GM19238 (cell line): ENCODE measurements at regions not wholly inside any gene's neighbourhood (a gene's known extent, or its start where the extent isn't known, plus 50 kb on each side); places are given as distances from the start of the nearest gene placed in this dataset.
"Not testable (repeated sequence)": the region's sequence is repeated elsewhere in the genome, so short reads cannot be mapped to it uniquely, and the experiment has no call there.

Experiments used
- DNase-seq: peaks from one replicate; pipeline ENCODE4 v3.0.0; 2011; ENCODE audit warnings: low spot score; ENCODE audit not compliant: insufficient read length

DNA sequence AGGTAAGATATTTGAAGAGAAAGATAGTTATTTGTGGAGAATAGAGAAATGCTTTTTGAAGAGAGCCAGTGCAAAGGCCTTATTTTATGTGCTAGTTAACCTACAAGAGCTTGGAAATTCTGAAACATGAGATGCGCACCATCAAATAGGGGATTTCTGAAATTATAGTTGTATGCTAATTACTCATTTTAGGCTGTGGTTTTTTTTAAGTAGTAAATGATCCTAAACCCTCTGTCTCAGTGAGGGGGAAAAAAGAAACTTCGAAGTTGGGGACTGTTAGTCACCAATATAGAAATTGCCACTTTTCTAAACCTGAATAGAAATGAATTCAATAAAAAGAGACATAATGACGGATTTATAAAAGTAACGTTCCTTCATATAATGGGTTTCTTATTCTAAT, 119.3 kb upstream of the MDFIC start:
- DNase-seq: no peak

DNA sequence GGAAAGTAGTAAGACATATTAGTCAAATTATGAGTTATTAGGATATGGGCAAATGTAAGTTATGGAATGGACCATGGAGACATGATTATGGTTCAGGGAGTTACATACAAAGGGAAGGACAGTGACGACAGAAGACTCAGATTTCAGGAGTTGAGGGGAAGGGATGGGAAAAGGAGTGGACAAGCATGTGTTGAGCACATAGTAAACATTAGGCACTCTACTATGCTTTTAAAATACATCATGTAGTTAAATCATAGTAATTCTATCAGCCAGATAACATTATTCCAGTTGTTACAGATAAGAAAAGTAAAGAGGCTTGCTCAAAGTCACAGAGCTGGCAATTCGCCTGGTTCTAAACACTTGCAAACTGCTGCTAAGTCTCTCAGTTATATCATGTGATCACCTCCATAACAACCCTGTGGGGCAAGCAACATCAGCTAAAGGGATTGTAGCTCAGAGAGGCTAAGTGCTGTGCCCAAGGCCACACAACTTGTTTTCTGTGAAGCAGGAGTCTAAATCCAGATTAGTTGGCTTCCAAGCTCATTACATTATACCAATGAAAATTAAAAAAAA, 115.2 kb upstream of the MDFIC start:
- DNase-seq: no peak

DNA sequence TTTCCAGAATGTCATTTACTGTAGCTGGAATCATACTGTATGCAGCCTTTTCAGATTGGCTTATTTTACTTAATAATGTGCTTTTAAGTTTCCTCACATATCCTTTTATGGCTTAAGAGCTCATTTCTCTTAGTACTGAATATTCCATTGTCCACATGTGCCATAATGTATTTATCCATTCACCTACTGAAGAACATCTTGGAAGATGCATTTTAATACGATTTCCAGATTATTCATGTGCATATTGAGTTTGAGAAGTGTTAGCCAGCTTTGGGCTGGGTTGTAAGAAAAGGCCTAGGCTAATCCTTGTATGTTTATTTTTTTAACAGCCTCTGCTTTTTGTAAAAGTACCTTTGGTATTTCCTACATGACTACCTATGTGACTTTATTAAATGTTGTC, 109.3 kb upstream of the MDFIC start:
- DNase-seq: no peak

DNA sequence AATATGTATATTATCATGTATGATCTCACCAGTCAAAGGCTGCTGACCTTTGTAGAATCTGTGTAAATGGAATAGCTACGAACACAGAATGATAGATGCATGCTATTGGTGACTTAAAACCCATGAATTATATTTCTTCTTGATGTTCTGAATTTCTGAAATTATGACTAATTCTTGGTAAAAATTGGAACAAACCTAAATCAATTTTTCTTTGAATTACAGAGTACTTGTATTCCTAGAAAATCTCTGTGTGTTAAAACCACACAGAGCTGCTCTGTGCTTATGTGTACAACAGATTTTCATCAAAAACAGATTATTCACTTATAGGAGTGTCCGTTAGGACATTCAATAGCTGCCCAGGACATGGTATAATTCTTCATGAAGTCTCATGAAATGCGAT, 108.3 kb upstream of the MDFIC start:
- DNase-seq: no peak

DNA sequence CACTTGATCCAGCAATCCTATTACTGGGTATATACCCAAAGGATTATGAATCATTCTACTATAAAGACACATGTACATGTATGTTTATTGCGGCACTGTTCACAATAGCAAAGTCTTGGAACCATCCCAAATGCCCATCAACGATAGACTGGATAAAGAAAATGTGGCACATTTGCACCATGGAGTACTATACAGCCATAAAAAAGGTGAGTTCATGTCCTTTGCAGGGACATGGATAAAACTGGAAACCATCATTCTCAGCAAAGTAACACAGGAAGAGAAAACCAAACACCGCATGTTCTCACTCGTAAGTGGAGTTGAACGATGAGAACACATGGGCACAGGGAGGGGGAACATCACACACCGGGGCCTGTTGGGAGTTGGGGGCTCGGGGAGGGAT, 104.9 kb upstream of the MDFIC start:
- not testable (repeated sequence) for DNase-seq

DNA sequence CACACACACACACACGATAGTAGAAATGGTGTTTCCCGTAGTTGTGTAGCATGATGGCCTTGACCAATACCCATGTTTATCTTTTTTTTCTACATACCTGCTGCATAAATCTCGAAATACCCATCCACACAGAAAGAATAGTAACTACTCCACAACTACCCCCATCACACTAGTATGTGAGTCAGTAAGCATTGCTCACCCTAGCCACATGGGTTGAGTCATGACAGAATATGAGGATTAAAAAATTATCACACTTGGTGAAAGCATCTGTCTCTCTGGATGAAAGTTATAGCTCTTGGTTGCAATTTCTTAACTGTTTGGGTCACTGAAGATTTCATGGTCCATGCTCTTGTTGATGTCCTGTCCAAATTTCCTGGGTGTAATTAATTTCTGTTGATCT, 103.4 kb upstream of the MDFIC start:
- no peak for DNase-seq

DNA sequence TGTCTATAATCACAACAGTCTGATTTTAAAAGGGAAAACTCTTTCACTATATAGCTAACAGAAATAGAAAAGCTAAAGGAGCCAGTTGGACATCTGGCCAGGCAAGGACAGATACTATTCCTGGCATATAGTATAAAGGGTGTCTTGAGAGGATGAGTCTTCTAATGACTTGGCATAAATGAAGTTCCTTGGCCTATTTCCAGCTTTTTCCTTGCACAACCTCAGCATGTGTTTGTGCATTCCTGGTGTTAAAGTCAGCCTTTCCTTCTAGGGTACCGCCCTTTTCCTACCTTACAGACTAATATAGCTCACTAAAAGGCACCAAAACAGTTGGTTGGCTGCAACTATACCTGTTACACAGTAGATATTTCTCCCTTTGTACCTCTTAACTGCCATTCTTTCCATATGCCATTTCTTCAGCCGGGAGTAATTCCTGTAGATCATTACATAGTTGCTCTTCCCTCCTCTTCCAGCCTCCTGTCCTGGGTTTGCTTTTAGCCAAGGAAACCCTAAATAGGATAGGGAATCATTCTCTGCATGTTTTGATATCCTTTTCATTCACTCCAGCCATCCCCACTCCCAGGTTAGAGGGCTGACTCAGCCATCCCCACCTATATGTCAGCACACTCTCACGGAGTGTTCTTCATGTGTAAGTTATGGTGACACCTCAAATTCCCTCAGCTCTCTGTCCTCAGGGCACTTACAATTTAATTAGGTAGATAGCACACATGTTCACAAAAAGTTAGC, 102.1 kb upstream of the MDFIC start:
- no peak for DNase-seq

DNA sequence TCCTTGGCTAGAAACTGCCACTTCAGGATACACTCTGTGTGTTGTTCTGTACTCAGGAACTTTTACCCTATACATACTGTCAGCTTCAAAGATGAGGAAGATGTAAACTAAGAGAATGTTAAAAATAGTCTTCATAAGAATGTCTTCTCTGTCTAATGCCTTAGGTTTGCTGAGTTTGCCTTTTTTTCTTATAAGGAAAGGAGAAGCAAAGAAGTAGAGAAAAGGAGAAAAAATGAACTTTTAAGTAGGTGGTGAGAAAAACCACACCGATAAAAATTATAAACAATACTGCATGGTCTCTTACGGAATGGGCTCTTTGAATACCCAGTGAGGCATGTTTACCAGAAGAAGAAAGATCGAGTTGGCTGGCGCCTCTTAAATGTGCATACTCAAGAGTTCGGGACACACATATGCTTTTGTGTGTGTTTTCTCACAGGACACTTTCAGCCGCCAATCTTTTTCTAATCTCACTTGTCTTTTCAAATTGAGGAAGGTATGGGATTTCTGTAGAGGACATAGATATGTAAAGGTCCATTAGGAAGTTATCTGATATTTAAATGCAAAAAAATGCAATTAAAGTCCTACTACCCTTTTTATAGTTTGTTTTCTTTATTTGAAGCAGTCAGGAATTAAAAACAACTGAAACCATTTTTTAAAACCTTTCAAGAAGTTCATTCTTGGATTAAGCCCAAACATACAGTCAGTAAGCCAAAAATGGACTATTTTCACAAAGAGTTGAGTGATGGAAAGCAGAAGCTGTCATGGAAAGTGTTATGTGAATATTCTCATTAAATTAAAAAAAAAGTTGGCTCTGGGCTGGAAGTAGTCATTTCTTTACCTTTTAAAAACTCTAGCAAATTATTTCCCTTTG, 100.6 kb upstream of the MDFIC start:
- no peak for DNase-seq

DNA sequence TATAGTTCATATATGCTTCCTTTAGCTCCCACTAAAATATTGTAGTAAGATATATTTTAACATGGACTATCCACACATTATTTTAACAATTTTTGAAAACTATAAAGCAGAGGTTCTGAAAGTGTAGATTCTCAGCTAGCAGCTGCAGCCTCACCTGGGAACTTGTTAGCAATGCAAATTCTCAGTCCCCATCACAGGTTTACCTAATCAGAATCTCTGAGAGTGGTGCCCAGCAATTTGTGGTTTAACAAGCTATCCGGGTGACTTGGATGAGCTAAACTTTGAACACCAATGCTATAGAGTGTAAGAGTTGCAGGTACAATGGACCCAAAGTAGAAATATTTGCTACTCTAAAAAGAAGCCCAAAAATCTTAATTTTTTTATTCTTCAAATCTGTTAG, 99.8 kb upstream of the MDFIC start:
- no peak for DNase-seq

DNA sequence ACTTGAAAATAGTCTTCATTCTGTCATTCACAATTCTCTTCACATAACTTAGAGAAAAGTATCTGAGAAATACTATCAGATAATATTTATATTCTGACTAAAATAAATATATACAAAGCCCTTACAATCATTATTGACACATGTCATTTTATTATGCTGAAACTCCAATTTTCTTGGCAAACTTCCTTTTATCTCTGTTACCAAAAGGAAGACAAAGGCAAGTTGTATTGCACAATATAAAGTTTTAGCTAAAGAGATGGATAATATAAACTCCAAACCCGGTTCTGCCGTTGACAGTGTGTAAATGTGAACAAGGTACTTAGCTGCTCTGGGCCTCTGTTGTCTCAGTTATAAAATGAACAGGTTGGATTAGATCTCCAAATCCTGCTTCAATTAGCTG, 99.0 kb upstream of the MDFIC start:
- no peak for DNase-seq

DNA sequence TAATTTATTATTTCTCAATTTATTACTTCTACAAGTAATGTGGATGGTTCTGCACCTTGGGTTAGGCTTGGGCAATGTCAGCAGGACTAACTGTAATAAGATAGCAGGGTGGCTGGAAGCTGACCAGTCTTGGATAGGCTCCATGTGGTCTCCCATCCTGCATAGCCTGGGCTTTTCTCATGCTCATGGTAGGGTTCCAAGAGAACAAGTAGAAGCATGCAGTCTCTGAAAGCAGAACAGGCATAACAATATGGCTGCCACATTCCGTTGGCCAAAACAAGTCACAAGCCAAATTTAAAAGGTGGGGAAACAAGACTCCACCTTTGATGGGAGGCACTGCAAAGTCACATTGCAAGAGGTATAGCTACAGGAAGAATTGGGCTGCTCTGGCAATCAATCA, 98.6 kb upstream of the MDFIC start:
- no peak for DNase-seq

DNA sequence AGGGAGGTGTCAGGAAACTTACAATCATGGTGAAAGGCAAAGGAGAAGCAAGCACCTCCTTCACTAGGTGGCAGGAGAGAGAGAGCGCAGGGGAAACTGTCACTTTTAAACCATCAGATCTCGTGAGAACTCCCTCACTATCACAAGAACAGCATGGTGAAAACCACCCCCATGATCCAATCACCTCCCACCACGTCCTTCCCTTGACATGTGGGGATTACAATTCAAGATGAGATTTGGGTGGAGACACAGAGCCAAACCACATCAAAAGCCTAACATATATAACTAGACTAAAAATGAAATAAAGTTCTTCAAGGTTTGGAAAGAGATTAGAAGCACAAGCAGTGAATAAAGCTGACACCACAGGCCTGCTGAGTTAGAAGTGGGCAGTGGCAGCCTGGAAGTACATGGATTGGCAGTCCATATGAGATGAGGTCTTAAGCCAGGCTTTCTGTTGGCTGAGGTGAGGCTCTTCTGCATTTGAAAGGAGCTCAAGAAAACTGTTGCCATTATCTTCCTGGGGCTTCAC, 96.4 kb upstream of the MDFIC start:
- no peak for DNase-seq

DNA sequence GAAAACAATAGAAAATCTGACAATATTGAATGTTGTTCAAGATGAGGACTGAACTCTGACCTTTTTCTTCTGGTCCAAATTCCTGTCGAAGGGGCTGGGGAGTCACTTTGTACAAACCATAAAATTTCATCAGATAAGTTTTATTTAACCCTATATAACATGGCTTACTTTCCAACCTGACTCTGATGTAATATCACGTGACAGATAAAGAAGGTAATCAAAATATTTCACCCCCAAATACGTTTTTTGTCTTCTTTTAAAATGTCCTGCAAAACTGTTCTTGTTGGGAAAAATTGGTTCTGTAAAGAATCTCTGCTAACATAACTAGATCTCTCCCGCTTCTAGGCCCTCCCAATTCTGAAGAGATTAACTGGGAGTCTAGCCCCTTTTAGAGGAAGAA, 90.9 kb upstream of the MDFIC start:
- DNase-seq: no peak

DNA sequence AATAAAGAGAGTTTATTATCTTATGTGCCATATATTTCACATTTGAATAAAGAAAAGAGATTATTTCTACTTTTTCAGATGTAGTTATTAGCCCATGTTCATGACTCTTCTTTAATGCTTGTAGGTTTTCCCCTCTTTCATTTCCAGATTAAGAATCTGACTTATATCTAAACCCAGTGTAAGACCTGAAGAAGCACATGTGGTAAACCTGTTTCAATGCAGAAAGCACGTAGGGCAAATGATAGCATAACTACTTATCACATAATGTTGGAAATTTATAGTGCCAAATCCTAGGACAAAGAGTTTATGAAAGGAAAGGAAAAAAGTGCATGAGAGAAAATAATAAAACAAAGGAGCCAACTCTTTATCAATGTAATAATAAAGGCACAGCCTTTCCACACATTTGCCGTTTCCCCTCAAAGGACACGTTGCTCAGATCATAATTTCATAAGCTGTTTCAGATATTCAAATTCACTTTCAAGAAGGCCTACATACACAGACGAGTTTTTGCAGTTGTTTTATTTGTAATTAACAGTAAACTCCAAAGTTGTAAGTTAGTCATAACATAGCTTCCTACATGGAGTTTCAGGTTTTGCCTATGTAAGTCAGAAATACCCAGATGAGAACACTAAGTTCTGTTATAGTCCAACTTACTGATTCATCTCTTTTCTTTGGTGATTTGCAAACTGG, 88.8 kb upstream of the MDFIC start:
- peak; percentile 5 for DNase-seq

DNA sequence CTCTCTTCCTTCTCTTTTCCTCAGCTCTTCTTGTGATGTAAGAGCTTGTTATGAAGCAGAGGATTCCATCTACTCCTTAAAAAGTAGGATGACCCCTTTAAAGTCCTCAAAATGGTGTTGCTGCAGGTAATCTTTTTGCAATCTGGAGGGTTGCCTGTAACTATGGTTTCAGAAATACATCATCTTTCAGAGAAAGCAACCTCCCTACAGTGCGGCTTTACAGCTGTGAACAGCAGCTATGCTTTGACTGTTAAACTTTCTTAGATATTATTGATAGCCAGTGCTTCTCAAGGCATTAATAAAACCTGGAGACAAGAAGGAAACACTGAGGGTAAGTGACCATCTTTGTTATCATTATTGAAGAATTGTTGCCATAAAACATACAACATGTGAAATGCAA, 86.6 kb upstream of the MDFIC start:
- DNase-seq: no peak

DNA sequence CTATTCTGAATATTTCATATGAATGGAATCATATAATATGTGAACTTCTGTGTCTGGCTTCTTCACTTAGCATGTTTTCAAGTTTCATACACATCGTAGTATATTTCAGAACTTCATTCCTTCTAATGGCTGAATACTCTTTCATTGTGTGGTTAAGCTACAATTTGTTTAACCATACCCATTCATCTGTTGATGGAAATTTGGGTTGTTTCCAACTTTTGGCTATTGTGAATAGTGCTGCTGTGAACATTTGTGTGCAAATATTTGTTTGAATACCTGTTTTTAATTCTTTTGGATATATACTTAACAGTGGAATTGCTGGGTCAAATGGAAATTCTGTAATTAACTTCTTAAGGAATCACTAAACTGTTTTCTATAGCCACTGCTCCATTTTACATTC, 86.0 kb upstream of the MDFIC start:
- DNase-seq: no peak

DNA sequence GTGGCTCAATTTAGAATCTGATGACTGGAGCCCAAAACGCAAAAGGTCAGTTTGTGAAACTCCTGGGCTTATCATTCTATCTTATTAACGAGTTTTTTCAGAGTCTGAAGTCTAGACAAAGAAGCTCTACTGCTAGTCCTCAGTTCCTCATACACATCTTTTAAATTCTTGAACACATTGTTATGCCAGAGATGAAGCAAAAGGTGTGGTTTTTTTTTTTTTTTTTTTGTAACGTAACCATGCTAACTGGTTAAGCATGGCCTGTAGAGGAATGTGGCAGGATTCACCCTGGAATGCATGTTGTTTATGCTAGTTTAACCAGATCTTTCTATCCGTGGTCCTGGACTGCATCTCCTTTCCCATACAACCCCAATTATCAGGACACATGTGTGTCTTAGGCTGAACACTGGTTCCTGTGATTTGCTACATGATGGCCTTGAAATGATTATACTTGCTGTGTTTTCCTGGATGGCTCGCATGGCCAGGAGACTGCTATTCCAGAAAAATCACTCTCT, 79.3 kb upstream of the MDFIC start:
- no peak for DNase-seq

DNA sequence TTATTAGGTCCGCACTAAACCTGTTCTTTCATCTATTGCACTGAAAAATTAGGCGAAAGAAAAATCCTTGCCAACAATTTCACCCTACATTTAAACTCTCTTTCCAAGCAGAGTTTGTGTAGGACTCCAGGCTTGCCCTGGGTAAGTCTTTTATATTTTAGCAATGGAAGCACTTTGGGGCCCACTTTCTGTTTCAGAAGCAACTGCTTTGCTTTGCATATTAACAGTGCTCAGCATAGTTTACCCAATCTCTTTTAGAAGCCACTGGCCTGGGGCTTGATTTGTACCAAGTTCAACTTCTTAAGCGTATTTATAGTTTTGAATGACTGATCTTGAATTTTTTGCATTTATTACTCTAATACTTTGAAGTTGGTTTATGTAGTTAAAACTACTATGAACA, 78.8 kb upstream of the MDFIC start:
- DNase-seq: no peak

DNA sequence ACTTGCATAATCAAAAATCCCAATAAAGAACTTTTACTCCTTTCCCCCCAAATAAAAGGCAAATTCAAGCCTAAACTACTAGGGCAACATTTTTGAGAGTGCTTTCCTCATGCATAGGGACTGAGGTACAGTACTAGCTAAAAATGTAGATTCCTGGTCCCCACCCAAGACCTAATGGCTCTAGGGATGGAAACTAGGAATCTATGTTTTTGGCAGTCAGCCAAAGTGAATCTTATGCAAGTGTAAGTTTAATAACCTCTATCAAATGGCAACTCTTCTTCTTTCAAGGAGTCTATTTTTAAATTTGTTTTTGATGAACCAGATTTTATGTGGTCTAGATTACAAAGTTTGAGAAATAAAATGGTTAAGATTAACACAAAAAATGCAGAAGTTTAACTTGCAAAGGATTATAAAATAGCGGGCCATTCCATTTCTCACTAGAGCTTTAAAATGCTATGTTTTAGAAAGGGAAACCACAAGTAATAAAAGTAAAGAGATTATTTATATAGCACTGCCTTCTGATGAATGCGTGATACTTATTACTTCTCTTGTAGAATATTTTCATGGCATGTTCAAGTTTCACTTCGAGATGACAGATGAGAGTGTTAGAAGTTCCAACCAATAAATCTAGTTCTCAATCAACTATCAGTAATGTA, 70.4 kb upstream of the MDFIC start:
- no peak for DNase-seq

DNA sequence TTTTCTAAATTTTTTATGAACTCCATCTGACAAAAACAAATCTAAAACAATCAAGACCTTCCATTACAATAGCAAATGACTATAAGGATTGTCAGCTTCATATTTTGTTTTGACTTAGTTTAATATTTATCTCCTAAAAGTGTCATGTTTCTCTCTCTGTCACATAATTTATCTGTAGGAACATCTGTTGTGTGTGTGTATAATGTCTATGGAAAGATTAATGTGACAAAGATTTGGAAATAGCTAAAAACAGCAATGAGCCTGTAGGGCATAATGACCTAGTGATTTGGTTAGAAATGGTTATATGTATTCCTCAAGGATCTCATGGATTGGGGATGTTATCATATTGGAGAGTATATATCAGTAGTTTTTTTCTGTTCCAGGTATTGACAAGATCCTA, 69.6 kb upstream of the MDFIC start:
- no peak for DNase-seq

DNA sequence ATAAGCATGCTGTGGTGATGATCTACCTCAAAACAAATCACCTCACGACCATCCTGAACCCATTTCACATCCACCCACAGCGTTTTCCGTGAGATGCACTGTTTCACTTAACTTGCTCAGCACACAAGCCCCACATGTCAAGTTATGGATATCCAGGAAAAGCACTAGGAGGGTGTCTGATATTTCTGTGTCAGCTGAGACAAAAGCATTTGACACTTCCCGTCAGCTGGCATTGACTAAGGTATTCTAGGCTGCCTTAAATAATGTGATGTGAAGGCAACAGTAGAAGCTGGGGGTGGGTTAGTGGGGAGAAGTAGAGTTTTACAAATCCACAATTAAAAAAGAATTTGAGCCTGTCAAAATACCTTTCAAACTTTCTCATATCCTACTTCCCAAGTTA, 68.7 kb upstream of the MDFIC start:
- no peak for DNase-seq
